ENCODE measurements at regions not wholly inside any gene's neighbourhood (a gene's known extent, or its start where the extent isn't known, plus 50 kb on each side); places are given as distances from the start of the nearest gene placed in this dataset.

- no peak for TF ChIP-seq EP300 (conservative IDR thresholded peaks at IDR 0.05; ENCODE audit: poor library complexity, severe bottlenecking)
- TF ChIP-seq MXI1 (conservative IDR thresholded peaks at IDR 0.05; ENCODE audit: poor library complexity, severe bottlenecking), result no peak
- no peak for TF ChIP-seq EZH2 (IDR thresholded peaks at IDR 0.05; ENCODE audit: borderline replicate concordance, insufficient read depth, low read length, poor library complexity, severe bottlenecking)
- TF ChIP-seq SMC3 (conservative IDR thresholded peaks at IDR 0.05; ENCODE audit: poor library complexity), result no peak
- TF ChIP-seq POLR2AphosphoS5 (IDR thresholded peaks at IDR 0.05), result no peak
- no peak for TF ChIP-seq CTCF (IDR thresholded peaks at IDR 0.05; ENCODE audit: poor library complexity, severe bottlenecking)
- no peak for TF ChIP-seq RAD21 (conservative IDR thresholded peaks at IDR 0.05)
- TF ChIP-seq TAF1 (IDR thresholded peaks at IDR 0.05; ENCODE audit: low read depth), result no peak
- TF ChIP-seq REST (IDR thresholded peaks at IDR 0.05; ENCODE audit: borderline replicate concordance), result no peak
- Histone ChIP-seq H3K27ac (ENCODE audit: low read length) (no peak overlapping the region), H3K27me3 (ENCODE audit: insufficient read depth, low read depth, low read length) (no peaks in the 10 kb centered on the region), H3K4me2 (ENCODE audit: low read length) (no peak overlapping the region), H3K9ac (ENCODE audit: low read length) (no peak overlapping the region), H3F3A (ENCODE audit: insufficient read depth, low read length, poor library complexity, severe bottlenecking) (no peaks in the 10 kb centered on the region), H3K9me3 (ENCODE audit: low read length) (no peaks in the 10 kb centered on the region), H3K79me2 (replicated peaks; ENCODE audit: insufficient read depth, low read length) (no peaks in the 10 kb centered on the region), H2AFZ (ENCODE audit: low read depth, low read length) (no peak overlapping the region), H3K4me3 (ENCODE audit: low read length) (no peak overlapping the region), H4K20me1 (ENCODE audit: insufficient read depth) (no peaks in the 10 kb centered on the region), H3K9me2 (ENCODE audit: insufficient read depth, low read length) (no peaks in the 10 kb centered on the region), H3K36me3 (ENCODE audit: insufficient read depth, low read length) (no peaks in the 10 kb centered on the region)
Observed at GRCh38 chr12:24741216-24741615, 207.7 kb downstream of the BCAT1 start.

- no peaks in the 10 kb centered on the region for H3K36me3 ChIP-seq (ENCODE audit: insufficient read depth, low read length)
- TF ChIP-seq MXI1 (conservative IDR thresholded peaks at IDR 0.05; ENCODE audit: poor library complexity, severe bottlenecking) (no peak), SMC3 (conservative IDR thresholded peaks at IDR 0.05; ENCODE audit: poor library complexity) (no peak), RAD21 (conservative IDR thresholded peaks at IDR 0.05) (no peak), REST (IDR thresholded peaks at IDR 0.05; ENCODE audit: borderline replicate concordance) (no peak), EP300 (conservative IDR thresholded peaks at IDR 0.05; ENCODE audit: poor library complexity, severe bottlenecking) (no peak), POLR2AphosphoS5 (IDR thresholded peaks at IDR 0.05) (no peak), TAF1 (IDR thresholded peaks at IDR 0.05; ENCODE audit: low read depth) (no peak), EZH2 (IDR thresholded peaks at IDR 0.05; ENCODE audit: borderline replicate concordance, insufficient read depth, low read length, poor library complexity, severe bottlenecking) (no peak), CTCF (IDR thresholded peaks at IDR 0.05; ENCODE audit: poor library complexity, severe bottlenecking) (no peak)
- no peaks in the 10 kb centered on the region for H4K20me1 ChIP-seq (ENCODE audit: insufficient read depth)
- no peaks in the 10 kb centered on the region for H3K9me2 ChIP-seq (ENCODE audit: insufficient read depth, low read length)
- no peak overlapping the region for H3K9ac ChIP-seq (ENCODE audit: low read length)
- no peaks in the 10 kb centered on the region for H3K9me3 ChIP-seq (ENCODE audit: low read length)
- no peaks in the 10 kb centered on the region for H3F3A ChIP-seq (ENCODE audit: insufficient read depth, low read length, poor library complexity, severe bottlenecking)
- no peak overlapping the region for H3K4me3 ChIP-seq (ENCODE audit: low read length)
- no peaks in the 10 kb centered on the region for H3K27me3 ChIP-seq (ENCODE audit: insufficient read depth, low read depth, low read length)
- H3K27ac ChIP-seq (ENCODE audit: low read length), result no peak overlapping the region
- no peak overlapping the region for H2AFZ ChIP-seq (ENCODE audit: low read depth, low read length)
- no peaks in the 10 kb centered on the region for H3K79me2 ChIP-seq (replicated peaks; ENCODE audit: insufficient read depth, low read length)
- H3K4me2 ChIP-seq (ENCODE audit: low read length), result no peak overlapping the region
Observed at GRCh38 chr12:24739106-24739779, 209.7 kb downstream of the BCAT1 start.
